ENCODE measurements at regions not wholly inside any gene's neighbourhood (a gene's known extent, or its start where the extent isn't known, plus 50 kb on each side); places are given as distances from the start of the nearest gene placed in this dataset.

DNA sequence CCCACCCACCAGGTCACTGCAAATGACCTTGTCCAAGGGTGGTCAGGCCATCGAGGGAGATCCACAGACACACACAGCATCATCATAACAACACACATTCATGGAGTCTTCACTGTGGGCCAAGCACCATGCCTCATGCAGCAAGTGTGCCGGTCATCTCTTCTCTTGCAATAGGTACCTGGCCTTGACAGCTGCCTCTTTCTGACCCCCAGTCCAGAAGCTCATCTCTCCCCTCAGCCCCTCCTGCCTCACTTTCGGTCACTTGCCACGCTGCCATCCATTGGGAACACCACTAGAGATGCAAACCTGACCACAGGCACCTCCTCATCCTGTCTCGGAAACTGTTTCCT is 75.9 kb downstream of the OAT start:
- DNase-seq, result no peak
- Histone ChIP-seq H3K4me1 (ENCODE audit: low read depth) (no peaks in the 10 kb centered on the region), H3K9me3 (no peaks in the 10 kb centered on the region), H3K36me3 (ENCODE audit: low read depth) (no peaks in the 10 kb centered on the region), H3K4me3 (no peak overlapping the region)
- TF ChIP-seq, protein P1, sequence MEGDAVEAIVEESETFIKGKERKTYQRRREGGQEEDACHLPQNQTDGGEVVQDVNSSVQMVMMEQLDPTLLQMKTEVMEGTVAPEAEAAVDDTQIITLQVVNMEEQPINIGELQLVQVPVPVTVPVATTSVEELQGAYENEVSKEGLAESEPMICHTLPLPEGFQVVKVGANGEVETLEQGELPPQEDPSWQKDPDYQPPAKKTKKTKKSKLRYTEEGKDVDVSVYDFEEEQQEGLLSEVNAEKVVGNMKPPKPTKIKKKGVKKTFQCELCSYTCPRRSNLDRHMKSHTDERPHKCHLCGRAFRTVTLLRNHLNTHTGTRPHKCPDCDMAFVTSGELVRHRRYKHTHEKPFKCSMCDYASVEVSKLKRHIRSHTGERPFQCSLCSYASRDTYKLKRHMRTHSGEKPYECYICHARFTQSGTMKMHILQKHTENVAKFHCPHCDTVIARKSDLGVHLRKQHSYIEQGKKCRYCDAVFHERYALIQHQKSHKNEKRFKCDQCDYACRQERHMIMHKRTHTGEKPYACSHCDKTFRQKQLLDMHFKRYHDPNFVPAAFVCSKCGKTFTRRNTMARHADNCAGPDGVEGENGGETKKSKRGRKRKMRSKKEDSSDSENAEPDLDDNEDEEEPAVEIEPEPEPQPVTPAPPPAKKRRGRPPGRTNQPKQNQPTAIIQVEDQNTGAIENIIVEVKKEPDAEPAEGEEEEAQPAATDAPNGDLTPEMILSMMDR (IDR thresholded peaks at IDR 0.05), result no peak
- intact Hi-C loops (cut with DNase I, micrococcal nuclease), result no loop called here
- no peak for ATAC-seq

DNA sequence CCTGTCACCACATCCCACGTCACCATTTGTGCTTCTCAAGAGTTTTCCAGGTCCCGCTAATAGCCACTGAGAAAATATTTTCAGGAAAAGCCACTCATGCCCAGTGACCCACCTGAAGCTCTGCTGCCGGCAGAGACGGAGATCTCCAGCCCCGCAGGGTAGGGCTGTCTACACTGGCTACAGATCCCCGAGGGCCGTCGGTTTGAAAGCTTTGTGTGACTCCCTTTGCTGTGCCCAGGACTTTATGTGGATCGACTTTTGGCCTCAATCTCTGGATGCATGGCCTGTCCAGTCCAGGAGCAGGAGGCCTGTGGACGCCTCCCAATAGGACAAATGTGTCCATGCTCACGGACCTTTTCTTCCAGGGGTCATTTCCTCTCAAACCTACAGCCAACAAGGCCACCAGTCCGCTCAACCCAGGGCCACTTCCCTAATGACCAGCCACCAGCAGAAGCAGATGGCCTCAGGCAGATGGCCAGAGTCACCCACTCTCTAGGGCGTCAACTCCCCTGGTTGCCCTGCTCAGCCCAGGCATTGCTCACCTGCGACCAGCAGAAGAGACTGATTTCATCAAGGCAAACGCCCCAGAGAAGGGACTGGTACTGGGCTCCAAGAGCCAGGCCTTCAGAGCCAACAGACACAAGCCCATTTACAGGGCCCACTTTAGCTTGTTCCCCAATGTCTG is 76.4 kb downstream of the OAT start:
- ATAC-seq, result no peak
- DNase-seq, result no peak
- intact Hi-C loops (cut with DNase I, micrococcal nuclease), result no loop called here
- TF ChIP-seq, protein P1 (IDR thresholded peaks at IDR 0.05), result no peak
- no peaks in the 10 kb centered on the region for H3K9me3 ChIP-seq
- H3K4me1 ChIP-seq (ENCODE audit: low read depth), result no peaks in the 10 kb centered on the region
- no peaks in the 10 kb centered on the region for H3K36me3 ChIP-seq (ENCODE audit: low read depth)
- H3K4me3 ChIP-seq, result no peak overlapping the region

DNA sequence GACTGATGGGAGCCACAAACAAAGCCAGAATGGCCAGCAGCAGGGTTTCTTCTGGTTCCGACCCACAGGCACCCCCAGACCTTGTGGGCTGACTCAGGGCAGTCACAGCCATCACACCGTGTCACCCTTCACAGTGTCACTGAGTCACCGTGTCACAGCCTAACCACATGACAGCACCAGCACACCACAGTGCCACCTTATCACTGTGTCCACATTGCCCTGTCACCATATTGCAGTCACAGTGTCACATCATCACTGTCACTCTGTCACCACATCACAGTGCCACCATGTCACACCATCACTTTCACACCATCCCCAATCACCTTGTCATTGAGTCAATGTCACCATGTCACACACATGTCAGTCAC is 77.0 kb downstream of the OAT start:
- H3K9me3 ChIP-seq, result no peaks in the 10 kb centered on the region
- H3K4me1 ChIP-seq (ENCODE audit: low read depth), result no peaks in the 10 kb centered on the region
- intact Hi-C loops (cut with DNase I, micrococcal nuclease), result no loop called here
- no peak for DNase-seq
- ATAC-seq, result no peak
- no peak overlapping the region for H3K4me3 ChIP-seq
- TF ChIP-seq, protein P1 (IDR thresholded peaks at IDR 0.05), result no peak
- no peaks in the 10 kb centered on the region for H3K36me3 ChIP-seq (ENCODE audit: low read depth)

DNA sequence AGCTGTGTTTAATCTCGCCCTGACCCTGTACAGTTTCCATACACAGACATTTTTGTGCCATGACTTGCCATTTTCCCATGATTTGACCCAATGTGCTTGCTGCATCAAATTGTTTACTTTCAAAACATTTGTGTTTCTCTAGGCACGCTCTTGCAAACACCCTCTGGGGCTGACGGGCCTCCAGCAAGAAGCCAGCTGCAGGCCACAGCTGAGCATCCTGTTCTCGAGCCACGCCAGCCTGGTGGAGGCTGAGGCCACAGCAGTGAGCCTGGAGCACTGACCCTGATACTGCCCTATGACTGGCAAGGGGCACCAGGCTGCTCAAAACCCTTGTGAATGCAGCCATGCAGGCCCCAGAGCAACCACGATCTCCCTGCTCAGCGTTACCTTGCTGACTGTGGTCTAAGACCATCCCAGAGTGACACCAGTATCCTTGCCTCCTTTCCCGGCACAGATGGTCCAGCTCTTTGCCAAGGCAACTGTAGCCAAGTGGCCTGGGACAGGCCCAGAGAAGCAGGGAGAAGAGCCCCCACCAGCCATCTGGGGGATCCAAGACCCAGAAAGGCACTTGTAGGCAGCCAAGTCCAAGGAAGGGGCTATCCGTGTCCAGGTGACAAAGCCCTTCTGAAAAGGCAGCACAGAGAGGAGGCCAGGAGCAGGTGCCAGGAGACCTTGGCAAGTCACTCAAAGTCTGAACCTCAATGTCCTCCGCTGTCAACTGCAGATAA is 78.5 kb downstream of the OAT start:
- no peaks in the 10 kb centered on the region for H3K36me3 ChIP-seq (ENCODE audit: low read depth)
- intact Hi-C loops (cut with DNase I, micrococcal nuclease), result no loop called here
- no peaks in the 10 kb centered on the region for H3K9me3 ChIP-seq
- no peak overlapping the region for H3K4me3 ChIP-seq
- TF ChIP-seq, protein P1 (IDR thresholded peaks at IDR 0.05), result no peak
- H3K4me1 ChIP-seq (ENCODE audit: low read depth), result no peaks in the 10 kb centered on the region
- ATAC-seq (peak; percentile 46), DNase-seq (peak in 1 of 3 donors; percentile 41)

DNA sequence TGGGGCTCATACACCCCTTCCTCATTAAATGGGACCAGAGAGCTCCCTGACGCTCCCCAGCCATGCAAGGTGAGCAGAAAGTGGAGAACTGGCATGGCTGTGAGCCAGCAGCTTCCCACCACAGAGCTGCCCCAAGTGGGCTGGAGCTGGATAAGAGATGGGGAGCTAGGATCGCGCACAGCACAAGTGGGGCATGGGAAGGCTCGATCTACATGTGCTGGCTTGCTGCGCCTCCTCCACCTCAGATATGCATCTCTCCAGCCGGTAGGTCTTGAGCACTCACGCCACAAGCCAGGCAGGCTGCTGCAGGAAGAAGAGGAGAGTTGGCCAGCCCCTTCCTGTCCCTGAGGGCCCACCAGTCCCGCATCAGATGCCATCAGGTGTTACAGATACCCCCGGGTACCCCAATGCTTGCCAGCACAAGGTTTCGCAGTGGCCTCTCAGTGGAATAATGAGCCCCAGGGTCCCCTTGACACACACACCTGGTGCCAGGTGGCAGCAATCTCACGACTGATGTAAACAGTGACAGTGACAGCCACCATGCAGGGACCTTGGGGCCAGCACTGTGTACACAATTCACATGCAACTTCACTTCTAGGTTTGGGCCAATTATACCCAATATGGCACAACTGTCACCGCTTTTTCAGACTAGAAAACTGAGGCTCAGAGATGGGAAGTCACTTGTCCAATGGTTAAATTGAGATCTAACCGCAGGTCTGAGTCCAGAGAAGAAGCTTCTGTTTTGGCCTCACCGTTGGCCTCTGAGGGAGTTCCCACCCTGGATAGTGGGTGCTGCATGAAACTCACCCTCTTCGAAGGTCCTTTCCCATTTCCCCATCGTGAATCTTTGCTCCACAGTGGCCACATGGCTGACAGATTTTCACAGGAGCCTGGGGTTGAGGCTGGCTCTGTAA is 79.3 kb downstream of the OAT start:
- DNase-seq (peak in 1 of 3 donors; percentile 26), ATAC-seq (no peak)

More for the DNA sequence above, 79.3 kb downstream of the OAT start:
- H3K4me1 ChIP-seq (ENCODE audit: low read depth), result no peaks in the 10 kb centered on the region
- no peaks in the 10 kb centered on the region for H3K9me3 ChIP-seq
- H3K36me3 ChIP-seq (ENCODE audit: low read depth), result no peaks in the 10 kb centered on the region
- TF ChIP-seq, protein P1 (IDR thresholded peaks at IDR 0.05), result no peak
- H3K4me3 ChIP-seq, result no peak overlapping the region
- intact Hi-C loops (cut with DNase I, micrococcal nuclease), result no loop called here
